ENCODE measurements at regions not wholly inside any gene's neighbourhood (a gene's known extent, or its start where the extent isn't known, plus 50 kb on each side); places are given as distances from the start of the nearest gene placed in this dataset.

GRCh38 chr10:129334266-129334665 lies 132.8 kb upstream of the MGMT start:
- TF ChIP-seq CTCF (IDR thresholded peaks at IDR 0.05) (no peak), POLR2A (IDR thresholded peaks at IDR 0.05) (no peak)
